Fibroblast of lung (primary cell): ENCODE measurements at regions not wholly inside any gene's neighbourhood (a gene's known extent, or its start where the extent isn't known, plus 50 kb on each side); places are given as distances from the start of the nearest gene placed in this dataset.

Experiments
- EZH2 ChIP-seq: IDR thresholded peaks from 2 replicates; pipeline ENCODE4 v1.5.1; 2012; ENCODE audit warnings: low read length, control low read depth, mild to moderate bottlenecking; ENCODE audit errors: missing control alignments
- TF ChIP-seq, protein P1 (sequence below), 2 donors: IDR thresholded peaks in 1 of 2; conservative IDR thresholded peaks in 1 of 2; 1 replicate in 1 of 2; 2 replicates in 1 of 2; pipeline ENCODE4 v1.5.1; 2011 to 2012; ENCODE audit warnings: low read length in 2 of 2, control low read depth in 1 of 2, inconsistent platforms in 1 of 2, low read depth in 1 of 2, mild to moderate bottlenecking in 1 of 2

DNA sequence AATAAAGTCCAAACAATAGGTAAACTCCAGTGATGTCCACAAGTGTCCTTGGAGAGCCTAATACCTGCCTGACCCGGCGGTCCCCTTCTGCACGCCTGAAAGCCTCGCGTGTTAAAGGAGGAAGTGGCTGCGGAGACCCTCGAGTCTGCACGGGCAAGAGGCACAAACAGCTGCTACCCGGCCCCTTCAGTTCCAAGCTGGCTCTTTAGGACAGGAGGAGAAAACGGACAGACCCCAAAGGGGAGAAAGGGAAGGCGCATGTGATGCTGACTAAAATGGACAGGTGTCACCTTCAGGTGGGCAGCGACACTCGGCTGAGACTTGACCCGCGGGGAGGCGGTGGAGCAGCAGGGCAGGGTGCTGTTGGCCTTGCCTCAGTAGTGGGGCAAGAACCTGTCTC lies 102.7 kb upstream of the TENM3 start:
- TF ChIP-seq, protein P1, sequence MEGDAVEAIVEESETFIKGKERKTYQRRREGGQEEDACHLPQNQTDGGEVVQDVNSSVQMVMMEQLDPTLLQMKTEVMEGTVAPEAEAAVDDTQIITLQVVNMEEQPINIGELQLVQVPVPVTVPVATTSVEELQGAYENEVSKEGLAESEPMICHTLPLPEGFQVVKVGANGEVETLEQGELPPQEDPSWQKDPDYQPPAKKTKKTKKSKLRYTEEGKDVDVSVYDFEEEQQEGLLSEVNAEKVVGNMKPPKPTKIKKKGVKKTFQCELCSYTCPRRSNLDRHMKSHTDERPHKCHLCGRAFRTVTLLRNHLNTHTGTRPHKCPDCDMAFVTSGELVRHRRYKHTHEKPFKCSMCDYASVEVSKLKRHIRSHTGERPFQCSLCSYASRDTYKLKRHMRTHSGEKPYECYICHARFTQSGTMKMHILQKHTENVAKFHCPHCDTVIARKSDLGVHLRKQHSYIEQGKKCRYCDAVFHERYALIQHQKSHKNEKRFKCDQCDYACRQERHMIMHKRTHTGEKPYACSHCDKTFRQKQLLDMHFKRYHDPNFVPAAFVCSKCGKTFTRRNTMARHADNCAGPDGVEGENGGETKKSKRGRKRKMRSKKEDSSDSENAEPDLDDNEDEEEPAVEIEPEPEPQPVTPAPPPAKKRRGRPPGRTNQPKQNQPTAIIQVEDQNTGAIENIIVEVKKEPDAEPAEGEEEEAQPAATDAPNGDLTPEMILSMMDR (conservative IDR thresholded peaks at IDR 0.05 in 1 of 2, IDR thresholded peaks at IDR 0.05 in 1 of 2; ENCODE audit: low read depth in 1 of 2, low read length in 2 of 2) = no peak
- no peak for TF ChIP-seq EZH2
